ENCODE measurements at regions not wholly inside any gene's neighbourhood (a gene's known extent, or its start where the extent isn't known, plus 50 kb on each side); places are given as distances from the start of the nearest gene placed in this dataset.

DNA sequence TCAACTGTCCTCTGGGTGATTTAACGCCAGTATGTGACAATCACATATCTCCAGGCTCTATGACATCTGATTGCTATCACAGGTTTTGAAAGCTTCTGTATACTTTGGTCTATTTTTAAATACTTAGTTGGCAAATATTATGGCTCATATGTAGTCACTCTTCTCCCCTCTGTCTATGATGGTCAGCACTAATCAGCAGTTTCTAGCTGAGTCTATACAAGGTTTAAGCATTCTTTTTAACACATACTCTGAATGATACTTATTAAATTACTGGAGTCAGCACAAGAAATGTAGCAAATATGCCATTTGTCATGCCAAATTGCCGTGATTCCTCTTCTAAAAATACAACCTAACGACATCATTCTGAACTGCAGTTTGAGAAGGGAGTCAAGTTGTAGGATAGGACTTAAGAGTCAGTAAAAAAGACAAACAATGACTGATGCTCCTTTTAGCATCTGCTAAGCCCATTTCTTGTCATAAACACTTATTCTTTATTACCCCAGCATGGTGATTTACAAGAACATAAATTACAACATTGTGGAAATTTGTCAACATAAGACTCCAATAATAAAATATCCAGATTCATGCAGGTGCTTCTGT lies 947.8 kb downstream of the XPNPEP1 start:
- H3K27me3 ChIP-seq, result no peaks in the 10 kb centered on the region
- no peak overlapping the region for H3K4me3 ChIP-seq
- H3K36me3 ChIP-seq (replicated peaks; ENCODE audit: insufficient read depth, low read depth), result no peaks in the 10 kb centered on the region
- H3K4me2 ChIP-seq, result no peak overlapping the region
- no peak overlapping the region for H3K27ac ChIP-seq
- no peaks in the 10 kb centered on the region for H3K9me2 ChIP-seq (replicated peaks; ENCODE audit: insufficient read depth)
- DNase-seq (ENCODE audit: low spot score), result no peak
- H4K20me1 ChIP-seq (ENCODE audit: insufficient read depth, poor library complexity, severe bottlenecking), result no peaks in the 10 kb centered on the region
- 68% methylated on average over 3 of the region's 3 CpGs for WGBS (ENCODE audit: low lambda C conversion rate, missing lambda C conversion rate)
- H3K4me1 ChIP-seq (ENCODE audit: insufficient read depth), result no peaks in the 10 kb centered on the region
- TF ChIP-seq EZH2 (IDR thresholded peaks at IDR 0.05; ENCODE audit: borderline replicate concordance) (no peak), EZH2phosphoT487 (IDR thresholded peaks at IDR 0.05; ENCODE audit: low read depth, severe bottlenecking, unreplicated experiment) (no peak)
- TF ChIP-seq, protein P1, sequence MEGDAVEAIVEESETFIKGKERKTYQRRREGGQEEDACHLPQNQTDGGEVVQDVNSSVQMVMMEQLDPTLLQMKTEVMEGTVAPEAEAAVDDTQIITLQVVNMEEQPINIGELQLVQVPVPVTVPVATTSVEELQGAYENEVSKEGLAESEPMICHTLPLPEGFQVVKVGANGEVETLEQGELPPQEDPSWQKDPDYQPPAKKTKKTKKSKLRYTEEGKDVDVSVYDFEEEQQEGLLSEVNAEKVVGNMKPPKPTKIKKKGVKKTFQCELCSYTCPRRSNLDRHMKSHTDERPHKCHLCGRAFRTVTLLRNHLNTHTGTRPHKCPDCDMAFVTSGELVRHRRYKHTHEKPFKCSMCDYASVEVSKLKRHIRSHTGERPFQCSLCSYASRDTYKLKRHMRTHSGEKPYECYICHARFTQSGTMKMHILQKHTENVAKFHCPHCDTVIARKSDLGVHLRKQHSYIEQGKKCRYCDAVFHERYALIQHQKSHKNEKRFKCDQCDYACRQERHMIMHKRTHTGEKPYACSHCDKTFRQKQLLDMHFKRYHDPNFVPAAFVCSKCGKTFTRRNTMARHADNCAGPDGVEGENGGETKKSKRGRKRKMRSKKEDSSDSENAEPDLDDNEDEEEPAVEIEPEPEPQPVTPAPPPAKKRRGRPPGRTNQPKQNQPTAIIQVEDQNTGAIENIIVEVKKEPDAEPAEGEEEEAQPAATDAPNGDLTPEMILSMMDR (IDR thresholded peaks at IDR 0.05; ENCODE audit: poor library complexity), result no peak
- no peaks in the 10 kb centered on the region for H3K9me3 ChIP-seq (ENCODE audit: low read depth)
- H3K79me2 ChIP-seq, result no peaks in the 10 kb centered on the region
- H2AFZ ChIP-seq, result no peak overlapping the region

GRCh38 chr10:108970016-108970415 lies 953.3 kb downstream of the XPNPEP1 start:
- no peaks in the 10 kb centered on the region for H3K79me2 ChIP-seq

GRCh38 chr10:108966411-108966810 lies 956.9 kb downstream of the XPNPEP1 start:
- no peak for TF ChIP-seq EZH2phosphoT487 (IDR thresholded peaks at IDR 0.05; ENCODE audit: low read depth, severe bottlenecking, unreplicated experiment)
- TF ChIP-seq EZH2 (IDR thresholded peaks at IDR 0.05; ENCODE audit: borderline replicate concordance), result no peak
- TF ChIP-seq, protein P1 (IDR thresholded peaks at IDR 0.05; ENCODE audit: poor library complexity), result no peak
- no peaks in the 10 kb centered on the region for H3K4me1 ChIP-seq (ENCODE audit: insufficient read depth)
- no peaks in the 10 kb centered on the region for H3K9me3 ChIP-seq (ENCODE audit: low read depth)
- 93% methylated on average over 1 of the region's 1 CpG for WGBS (ENCODE audit: low lambda C conversion rate, missing lambda C conversion rate)
- H3K4me2 ChIP-seq, result no peak overlapping the region
- H3K79me2 ChIP-seq, result no peaks in the 10 kb centered on the region
- no peak overlapping the region for H2AFZ ChIP-seq
- H3K9me2 ChIP-seq (replicated peaks; ENCODE audit: insufficient read depth), result no peaks in the 10 kb centered on the region
- no peaks in the 10 kb centered on the region for H4K20me1 ChIP-seq (ENCODE audit: insufficient read depth, poor library complexity, severe bottlenecking)
- H3K27ac ChIP-seq, result no peak overlapping the region
- H3K27me3 ChIP-seq, result no peaks in the 10 kb centered on the region
- no peak overlapping the region for H3K4me3 ChIP-seq
- DNase-seq (ENCODE audit: low spot score), result no peak
- no peaks in the 10 kb centered on the region for H3K36me3 ChIP-seq (replicated peaks; ENCODE audit: insufficient read depth, low read depth)

More at GRCh38 chr10:108970016-108970415, 953.3 kb downstream of the XPNPEP1 start:
- DNase-seq (ENCODE audit: low spot score), result peak; percentile 76
- Histone ChIP-seq H2AFZ (no peak overlapping the region), H3K27ac (no peak overlapping the region), H3K4me1 (ENCODE audit: insufficient read depth) (no peaks in the 10 kb centered on the region), H3K36me3 (replicated peaks; ENCODE audit: insufficient read depth, low read depth) (no peaks in the 10 kb centered on the region), H3K4me2 (no peak overlapping the region), H3K9me2 (replicated peaks; ENCODE audit: insufficient read depth) (no peaks in the 10 kb centered on the region), H3K27me3 (no peaks in the 10 kb centered on the region), H4K20me1 (ENCODE audit: insufficient read depth, poor library complexity, severe bottlenecking) (no peaks in the 10 kb centered on the region), H3K9me3 (ENCODE audit: low read depth) (no peaks in the 10 kb centered on the region), H3K4me3 (no peak overlapping the region)
- WGBS (ENCODE audit: low lambda C conversion rate, missing lambda C conversion rate), result 74% methylated on average over 1 of the region's 1 CpG
- TF ChIP-seq EZH2 (IDR thresholded peaks at IDR 0.05; ENCODE audit: borderline replicate concordance), result no peak
- TF ChIP-seq, protein P1 (IDR thresholded peaks at IDR 0.05; ENCODE audit: poor library complexity), result no peak
- TF ChIP-seq EZH2phosphoT487 (IDR thresholded peaks at IDR 0.05; ENCODE audit: low read depth, severe bottlenecking, unreplicated experiment), result no peak
